GM21515 (cell line): ENCODE measurements at regions not wholly inside any gene's neighbourhood (a gene's known extent, or its start where the extent isn't known, plus 50 kb on each side); places are given as distances from the start of the nearest gene placed in this dataset.
"Not testable (repeated sequence)": the region's sequence is repeated elsewhere in the genome, so short reads cannot be mapped to it uniquely, and the experiment has no call there.

ENCODE experiments used
- ATAC-seq: cut with Tn5 transposase; IDR thresholded peaks from one replicate; pipeline ENCODE4 v1.9.1; 2021; ENCODE audit not compliant: unreplicated experiment

- ATAC-seq = no peak
Measured at GRCh38 chr5:38149815-38150195, 108.6 kb upstream of the EGFLAM start.

GRCh38 chr5:38148021-38148625, 110.2 kb upstream of the EGFLAM start:
- ATAC-seq = no peak

- no peak for ATAC-seq
Measured at GRCh38 chr5:38143384-38143783, 115.0 kb upstream of the EGFLAM start.

GRCh38 chr5:38141665-38142064, 116.7 kb upstream of the EGFLAM start:
- ATAC-seq = no peak

GRCh38 chr5:38138574-38138973, 119.8 kb upstream of the EGFLAM start:
- ATAC-seq = no peak

GRCh38 chr5:38135486-38136039, 122.8 kb upstream of the EGFLAM start:
- no peak for ATAC-seq

- no peak for ATAC-seq
Measured at GRCh38 chr5:38134810-38135209, 123.5 kb upstream of the EGFLAM start.

GRCh38 chr5:38134294-38134693, 124.1 kb upstream of the EGFLAM start:
- ATAC-seq = not testable (repeated sequence)

- ATAC-seq = no peak
Measured at GRCh38 chr5:38131686-38132085, 126.7 kb upstream of the EGFLAM start.

GRCh38 chr5:38124321-38124720, 134.0 kb upstream of the EGFLAM start:
- no peak for ATAC-seq

GRCh38 chr5:38121420-38121819, 136.9 kb upstream of the EGFLAM start:
- no peak for ATAC-seq

- ATAC-seq = no peak
Measured at GRCh38 chr5:38119836-38120235, 138.5 kb upstream of the EGFLAM start.

- no peak for ATAC-seq
Measured at GRCh38 chr5:38117784-38118479, 140.4 kb upstream of the EGFLAM start.

- ATAC-seq = no peak
Measured at GRCh38 chr5:38115318-38115827, 143.0 kb upstream of the EGFLAM start.

GRCh38 chr5:38113880-38114279, 144.5 kb upstream of the EGFLAM start:
- no peak for ATAC-seq

- ATAC-seq = no peak
Measured at GRCh38 chr5:38113456-38113855, 144.9 kb upstream of the EGFLAM start.

GRCh38 chr5:38112938-38113337, 145.4 kb upstream of the EGFLAM start:
- no peak for ATAC-seq

GRCh38 chr5:38110130-38110529, 148.2 kb upstream of the EGFLAM start:
- no peak for ATAC-seq

GRCh38 chr5:38107096-38107495, 151.3 kb upstream of the EGFLAM start:
- ATAC-seq = no peak

GRCh38 chr5:38105801-38106200, 152.6 kb upstream of the EGFLAM start:
- no peak for ATAC-seq

GRCh38 chr5:38105231-38105570, 153.2 kb upstream of the EGFLAM start:
- no peak for ATAC-seq

GRCh38 chr5:38104497-38105230, 153.7 kb upstream of the EGFLAM start:
- no peak for ATAC-seq
